ENCODE measurements at regions not wholly inside any gene's neighbourhood (a gene's known extent, or its start where the extent isn't known, plus 50 kb on each side); places are given as distances from the start of the nearest gene placed in this dataset.

DNA sequence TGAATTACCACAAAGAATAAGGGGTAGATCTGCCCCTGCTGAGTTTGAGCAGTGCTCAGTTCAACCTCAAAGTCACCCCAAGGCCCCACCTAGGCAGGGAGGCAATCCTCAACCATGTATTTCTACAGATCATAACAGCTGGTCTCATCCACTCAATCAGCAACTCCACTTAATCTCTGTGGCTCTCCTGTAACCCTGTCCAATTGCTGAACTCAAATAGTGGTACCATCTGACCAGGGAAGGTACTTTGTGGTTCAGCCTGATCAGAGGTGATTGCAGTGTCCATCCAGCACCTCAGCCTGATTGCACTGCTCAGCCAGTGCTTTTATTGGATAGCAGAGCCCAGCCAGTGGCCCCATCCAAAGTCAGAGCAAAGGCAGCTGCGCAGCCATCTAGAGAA lies 91.0 kb upstream of the SLC4A10 start:
- Histone ChIP-seq H3K27ac (no peak overlapping the region), H3K36me3 (no peaks in the 10 kb centered on the region), H3K9me3 (no peaks in the 10 kb centered on the region), H3K4me1 (no peaks in the 10 kb centered on the region), H3K4me3 (no peak overlapping the region), H3K27me3 (no peaks in the 10 kb centered on the region)
- DNase-seq (no peak), ATAC-seq (no peak)
- in situ Hi-C loops (cut with MboI; ENCODE audit: low sequenced_read_pairs in 4 of 4) = no loop called here
- intact Hi-C loops (cut with DNase I; ENCODE audit: low total_unique reads) = no loop called here
- no peak for TF ChIP-seq POLR2A (IDR thresholded peaks at IDR 0.05)
- TF ChIP-seq CTCF (IDR thresholded peaks at IDR 0.05 in 4 of 5, conservative IDR thresholded peaks at IDR 0.05 in 1 of 5) = no peak

DNA sequence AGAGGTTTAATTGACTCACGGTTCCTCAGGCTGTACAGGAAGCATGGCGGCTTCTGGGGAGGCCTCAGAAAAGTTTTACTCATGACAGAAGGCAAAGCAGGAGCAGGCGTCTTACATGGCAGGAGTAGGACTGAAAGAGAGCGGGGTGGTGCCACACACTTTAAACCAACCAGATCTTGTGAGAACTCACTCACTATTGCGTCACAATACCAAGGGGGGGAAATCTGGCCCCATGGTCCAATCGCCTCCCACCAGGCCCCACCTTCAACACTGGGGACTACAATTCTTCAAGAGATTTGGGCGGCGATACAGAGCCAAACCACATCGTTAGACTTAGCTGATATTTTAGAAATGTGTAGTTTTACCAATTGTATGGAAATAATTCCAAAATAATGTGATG lies 77.6 kb upstream of the SLC4A10 start:
- no peaks in the 10 kb centered on the region for H3K4me1 ChIP-seq
- in situ Hi-C loops (cut with MboI; ENCODE audit: low sequenced_read_pairs in 4 of 4) = no loop called here
- no peaks in the 10 kb centered on the region for H3K36me3 ChIP-seq
- ATAC-seq (no peak), DNase-seq (no peak)
- TF ChIP-seq POLR2A (IDR thresholded peaks at IDR 0.05) = no peak
- TF ChIP-seq CTCF (IDR thresholded peaks at IDR 0.05 in 4 of 5, conservative IDR thresholded peaks at IDR 0.05 in 1 of 5) = no peak
- no peak overlapping the region for H3K27ac ChIP-seq
- H3K9me3 ChIP-seq = no peaks in the 10 kb centered on the region
- H3K27me3 ChIP-seq = no peaks in the 10 kb centered on the region
- no peak overlapping the region for H3K4me3 ChIP-seq
- intact Hi-C loops (cut with DNase I; ENCODE audit: low total_unique reads) = no loop called here

DNA sequence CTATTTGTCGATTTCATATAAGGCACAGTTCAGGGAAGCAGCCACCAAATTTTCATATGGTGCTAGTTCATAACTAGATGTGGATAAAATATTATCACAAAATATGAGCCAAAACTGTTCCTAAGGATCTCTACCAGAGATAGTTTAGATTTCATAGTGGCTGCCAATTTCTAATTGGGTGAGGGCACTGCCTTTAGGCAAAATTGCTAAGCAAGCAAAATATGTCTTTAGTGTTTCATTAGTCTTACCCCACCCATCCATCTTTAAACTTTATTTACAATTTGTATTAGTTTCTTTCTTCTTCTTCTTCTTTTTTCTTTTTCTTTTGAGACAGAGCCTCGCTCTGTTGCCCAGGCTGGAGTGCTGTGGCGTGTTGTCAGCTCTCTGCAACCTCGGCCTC lies 77.1 kb upstream of the SLC4A10 start:
- TF ChIP-seq CTCF (IDR thresholded peaks at IDR 0.05 in 4 of 5, conservative IDR thresholded peaks at IDR 0.05 in 1 of 5) = no peak
- no peak for TF ChIP-seq POLR2A (IDR thresholded peaks at IDR 0.05)
- H3K27me3 ChIP-seq = no peaks in the 10 kb centered on the region
- ATAC-seq = no peak

DNA sequence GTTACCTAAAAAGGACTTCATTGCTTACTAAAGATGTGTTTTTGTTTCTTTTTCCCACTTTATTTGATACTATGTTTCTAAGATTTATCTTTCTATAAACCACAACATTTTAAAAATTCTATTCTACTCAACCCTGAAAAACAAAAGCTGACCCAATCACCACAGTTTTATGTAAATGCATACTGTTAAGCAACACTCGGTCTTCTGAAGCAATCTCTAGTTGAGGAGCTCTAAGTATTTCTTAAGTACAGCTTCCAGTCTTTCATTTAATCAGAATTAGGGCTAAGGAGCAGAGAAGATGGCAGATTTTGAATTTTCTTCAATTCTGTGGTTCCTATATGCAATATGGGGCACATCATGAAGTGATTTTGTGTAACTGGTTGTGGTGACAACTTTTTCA lies 72.2 kb upstream of the SLC4A10 start:
- Histone ChIP-seq H3K4me3 (no peak overlapping the region), H3K36me3 (no peaks in the 10 kb centered on the region), H3K27ac (no peak overlapping the region), H3K9me3 (no peaks in the 10 kb centered on the region), H3K27me3 (no peaks in the 10 kb centered on the region), H3K4me1 (no peaks in the 10 kb centered on the region)
- ATAC-seq (no peak), DNase-seq (no peak)
- no peak for TF ChIP-seq CTCF (IDR thresholded peaks at IDR 0.05 in 4 of 5, conservative IDR thresholded peaks at IDR 0.05 in 1 of 5)
- in situ Hi-C loops (cut with MboI; ENCODE audit: low sequenced_read_pairs in 4 of 4) (no loop called here), intact Hi-C loops (cut with DNase I; ENCODE audit: low total_unique reads) (no loop called here)

More for the DNA sequence above, 77.1 kb upstream of the SLC4A10 start:
- Histone ChIP-seq H3K4me3 (no peak overlapping the region), H3K9me3 (no peaks in the 10 kb centered on the region), H3K27ac (no peak overlapping the region), H3K36me3 (no peaks in the 10 kb centered on the region), H3K4me1 (no peaks in the 10 kb centered on the region)
- in situ Hi-C loops (cut with MboI; ENCODE audit: low sequenced_read_pairs in 4 of 4) = no loop called here
- intact Hi-C loops (cut with DNase I; ENCODE audit: low total_unique reads) = no loop called here
- no peak for DNase-seq

- H3K4me3 ChIP-seq = no peak overlapping the region
- intact Hi-C loops (cut with DNase I; ENCODE audit: low total_unique reads) = no loop called here
- no peaks in the 10 kb centered on the region for H3K9me3 ChIP-seq
- ATAC-seq = no peak
- no peaks in the 10 kb centered on the region for H3K4me1 ChIP-seq
- H3K27me3 ChIP-seq = no peaks in the 10 kb centered on the region
- DNase-seq = no peak
- H3K27ac ChIP-seq = no peak overlapping the region
- in situ Hi-C loops (cut with MboI; ENCODE audit: low sequenced_read_pairs in 4 of 4) = no loop called here
- no peak for TF ChIP-seq CTCF (IDR thresholded peaks at IDR 0.05 in 4 of 5, conservative IDR thresholded peaks at IDR 0.05 in 1 of 5)
- TF ChIP-seq POLR2A (IDR thresholded peaks at IDR 0.05) = no peak
- H3K36me3 ChIP-seq = no peaks in the 10 kb centered on the region
Measured at GRCh38 chr2:161555826-161556225, 68.4 kb upstream of the SLC4A10 start.

Measured in gastrocnemius medialis (tissue), 4 donors.